ENCODE measurements at regions not wholly inside any gene's neighbourhood (a gene's known extent, or its start where the extent isn't known, plus 50 kb on each side); places are given as distances from the start of the nearest gene placed in this dataset.

- intact Hi-C loops (cut with DNase I): no loop called here
- H3K9me3 ChIP-seq: no peaks in the 10 kb centered on the region
- no peaks in the 10 kb centered on the region for H3K36me3 ChIP-seq
- H3K27me3 ChIP-seq: no peaks in the 10 kb centered on the region
- 91% methylated on average over 6 of the region's 6 CpGs for WGBS
- no peak for DNase-seq (ENCODE audit: extremely low spot score)
- no peak overlapping the region for H3K27ac ChIP-seq (replicated peaks in 1 of 4)
- no peak overlapping the region for H3K4me3 ChIP-seq
- TF ChIP-seq POLR2AphosphoS5 (IDR thresholded peaks at IDR 0.05): no peak
- peaks cover 10 to 15% (median 12%) of the 10 kb centered on the region in 4 donors for H3K4me1 ChIP-seq
These were observed 232.7 kb upstream of the CDH5 start for GRCh38 chr16:66133643-66134338.

- H3K27ac ChIP-seq (replicated peaks in 1 of 4): no peak overlapping the region
- intact Hi-C loops (cut with DNase I): no loop called here
- no peaks in the 10 kb centered on the region for H3K9me3 ChIP-seq
- no peak for DNase-seq (ENCODE audit: extremely low spot score)
- peaks cover 11 to 19% (median 13%) of the 10 kb centered on the region in 4 donors for H3K4me1 ChIP-seq
- no peak for TF ChIP-seq CTCF (IDR thresholded peaks at IDR 0.05)
- TF ChIP-seq POLR2AphosphoS5 (IDR thresholded peaks at IDR 0.05): no peak
- TF ChIP-seq POLR2A (IDR thresholded peaks at IDR 0.05; ENCODE audit: low read depth): no peak
- TF ChIP-seq EP300 (IDR thresholded peaks at IDR 0.05): no peak
- 88% methylated on average over 3 of the region's 3 CpGs for WGBS
- H3K27me3 ChIP-seq: no peaks in the 10 kb centered on the region
- H3K4me3 ChIP-seq: no peak overlapping the region
- H3K36me3 ChIP-seq: no peaks in the 10 kb centered on the region
These were observed 234.6 kb upstream of the CDH5 start for GRCh38 chr16:66131895-66132294.

GRCh38 chr16:66131156-66131807 is 235.2 kb upstream of the CDH5 start:
- H3K4me1 ChIP-seq: peaks cover 11 to 19% (median 13%) of the 10 kb centered on the region in 4 donors
- H3K36me3 ChIP-seq: no peaks in the 10 kb centered on the region
- no peak overlapping the region for H3K27ac ChIP-seq (replicated peaks in 1 of 4)
- no peaks in the 10 kb centered on the region for H3K27me3 ChIP-seq
- no peak overlapping the region for H3K4me3 ChIP-seq
- intact Hi-C loops (cut with DNase I): no loop called here
- 90% methylated on average over 5 of the region's 5 CpGs for WGBS
- H3K9me3 ChIP-seq: no peaks in the 10 kb centered on the region
- no peak for DNase-seq (ENCODE audit: extremely low spot score)
- no peak for TF ChIP-seq POLR2A (IDR thresholded peaks at IDR 0.05; ENCODE audit: low read depth)
- TF ChIP-seq EP300 (IDR thresholded peaks at IDR 0.05): no peak
- no peak for TF ChIP-seq CTCF (IDR thresholded peaks at IDR 0.05)
- TF ChIP-seq POLR2AphosphoS5 (IDR thresholded peaks at IDR 0.05): no peak

GRCh38 chr16:66130296-66130905 is 236.1 kb upstream of the CDH5 start:
- DNase-seq (ENCODE audit: extremely low spot score): no peak
- H3K36me3 ChIP-seq: no peaks in the 10 kb centered on the region
- intact Hi-C loops (cut with DNase I): no loop called here
- peaks cover 7 to 14% (median 10%) of the 10 kb centered on the region in 4 donors for H3K4me1 ChIP-seq
- WGBS: 87% methylated on average over 5 of the region's 5 CpGs
- H3K9me3 ChIP-seq: no peaks in the 10 kb centered on the region
- TF ChIP-seq EP300 (IDR thresholded peaks at IDR 0.05): no peak
- TF ChIP-seq POLR2A (IDR thresholded peaks at IDR 0.05; ENCODE audit: low read depth): no peak
- TF ChIP-seq CTCF (IDR thresholded peaks at IDR 0.05): no peak
- TF ChIP-seq POLR2AphosphoS5 (IDR thresholded peaks at IDR 0.05): no peak
- no peaks in the 10 kb centered on the region for H3K27me3 ChIP-seq
- no peak overlapping the region for H3K4me3 ChIP-seq
- H3K27ac ChIP-seq (replicated peaks in 1 of 4): no peak overlapping the region

- no peaks in the 10 kb centered on the region for H3K36me3 ChIP-seq
- H3K4me1 ChIP-seq: peaks cover 0 to 4% (median 2%) of the 10 kb centered on the region in 4 donors
- no peak overlapping the region for H3K4me3 ChIP-seq
- DNase-seq (ENCODE audit: extremely low spot score): no peak
- 92% methylated on average over 4 of the region's 4 CpGs for WGBS
- TF ChIP-seq POLR2A (IDR thresholded peaks at IDR 0.05; ENCODE audit: low read depth) (no peak), EP300 (IDR thresholded peaks at IDR 0.05) (no peak), CTCF (IDR thresholded peaks at IDR 0.05) (no peak), POLR2AphosphoS5 (IDR thresholded peaks at IDR 0.05) (no peak)
- H3K27ac ChIP-seq (replicated peaks in 1 of 4): no peak overlapping the region
- H3K27me3 ChIP-seq: no peaks in the 10 kb centered on the region
- intact Hi-C loops (cut with DNase I): no loop called here
- no peaks in the 10 kb centered on the region for H3K9me3 ChIP-seq
These were observed 237.3 kb upstream of the CDH5 start for GRCh38 chr16:66129196-66129595.
